KMS-11 (cell line): ENCODE measurements at regions not wholly inside any gene's neighbourhood (a gene's known extent, or its start where the extent isn't known, plus 50 kb on each side); places are given as distances from the start of the nearest gene placed in this dataset.

Experiments
- H2AFZ ChIP-seq: fragments of 200-600 bp; sonication (generic); 2 replicates; pipeline ENCODE4 v1.6.1; 2016; ENCODE audit warnings: antibody characterized with exemption, mixed run types, low read depth
- H3K27ac ChIP-seq: fragments of 200-600 bp; sonication (generic); 2 replicates; pipeline ENCODE4 v1.6.1; 2016; ENCODE audit warnings: mild to moderate bottlenecking, mixed run types
- H3K27me3 ChIP-seq: fragments of 200-600 bp; sonication (generic); 2 replicates; pipeline ENCODE4 v1.6.1; 2017; ENCODE audit warnings: mild to moderate bottlenecking, low read depth, mixed run types, moderate library complexity; ENCODE audit not compliant: insufficient read depth
- H3K36me3 ChIP-seq: fragments of 200-600 bp; sonication (generic); 2 replicates; pipeline ENCODE4 v1.6.1; 2017; ENCODE audit warnings: mild to moderate bottlenecking, mixed run types; ENCODE audit not compliant: insufficient read depth
- H3K4me1 ChIP-seq: fragments of 200-600 bp; sonication (generic); 2 replicates; pipeline ENCODE4 v1.6.1; 2016; ENCODE audit warnings: mild to moderate bottlenecking, low read depth, mixed run types; ENCODE audit not compliant: poor library complexity, severe bottlenecking
- H3K4me2 ChIP-seq: fragments of 200-600 bp; sonication (generic); 2 replicates; pipeline ENCODE4 v1.7.0; 2016; ENCODE audit warnings: mild to moderate bottlenecking, mixed run types
- H3K4me3 ChIP-seq: fragments of 200-600 bp; sonication (generic); IDR thresholded peaks from 2 replicates; pipeline ENCODE4 v1.6.1; 2017; ENCODE audit warnings: low read depth, low read length, mixed read lengths; ENCODE audit not compliant: insufficient read depth
- H3K79me2 ChIP-seq: fragments of 200-600 bp; sonication (generic); 2 replicates; pipeline ENCODE4 v1.6.1; 2016; ENCODE audit warnings: low read depth, mixed run types; ENCODE audit not compliant: insufficient read depth
- H3K9ac ChIP-seq: fragments of 200-600 bp; sonication (generic); 2 replicates; pipeline ENCODE4 v1.6.1; 2016; ENCODE audit warnings: mild to moderate bottlenecking, mixed run types
- H4K20me1 ChIP-seq: fragments of 200-600 bp; sonication (generic); 2 replicates; pipeline ENCODE4 v1.6.1; 2016; ENCODE audit warnings: mild to moderate bottlenecking, mixed run types; ENCODE audit not compliant: insufficient read depth
- TF ChIP-seq, protein P1 (sequence below): fragments of 200-600 bp; sonication (generic); conservative IDR thresholded peaks from 2 replicates; pipeline ENCODE4 v1.6.1; 2017; ENCODE audit warnings: low read depth, mild to moderate bottlenecking, antibody characterized with exemption, low read length, moderate library complexity, mixed read lengths

GRCh38 chr5:60161340-60161934, 267.9 kb upstream of the PDE4D start:
- TF ChIP-seq, protein P1, sequence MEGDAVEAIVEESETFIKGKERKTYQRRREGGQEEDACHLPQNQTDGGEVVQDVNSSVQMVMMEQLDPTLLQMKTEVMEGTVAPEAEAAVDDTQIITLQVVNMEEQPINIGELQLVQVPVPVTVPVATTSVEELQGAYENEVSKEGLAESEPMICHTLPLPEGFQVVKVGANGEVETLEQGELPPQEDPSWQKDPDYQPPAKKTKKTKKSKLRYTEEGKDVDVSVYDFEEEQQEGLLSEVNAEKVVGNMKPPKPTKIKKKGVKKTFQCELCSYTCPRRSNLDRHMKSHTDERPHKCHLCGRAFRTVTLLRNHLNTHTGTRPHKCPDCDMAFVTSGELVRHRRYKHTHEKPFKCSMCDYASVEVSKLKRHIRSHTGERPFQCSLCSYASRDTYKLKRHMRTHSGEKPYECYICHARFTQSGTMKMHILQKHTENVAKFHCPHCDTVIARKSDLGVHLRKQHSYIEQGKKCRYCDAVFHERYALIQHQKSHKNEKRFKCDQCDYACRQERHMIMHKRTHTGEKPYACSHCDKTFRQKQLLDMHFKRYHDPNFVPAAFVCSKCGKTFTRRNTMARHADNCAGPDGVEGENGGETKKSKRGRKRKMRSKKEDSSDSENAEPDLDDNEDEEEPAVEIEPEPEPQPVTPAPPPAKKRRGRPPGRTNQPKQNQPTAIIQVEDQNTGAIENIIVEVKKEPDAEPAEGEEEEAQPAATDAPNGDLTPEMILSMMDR, result peak; percentile 71

DNA sequence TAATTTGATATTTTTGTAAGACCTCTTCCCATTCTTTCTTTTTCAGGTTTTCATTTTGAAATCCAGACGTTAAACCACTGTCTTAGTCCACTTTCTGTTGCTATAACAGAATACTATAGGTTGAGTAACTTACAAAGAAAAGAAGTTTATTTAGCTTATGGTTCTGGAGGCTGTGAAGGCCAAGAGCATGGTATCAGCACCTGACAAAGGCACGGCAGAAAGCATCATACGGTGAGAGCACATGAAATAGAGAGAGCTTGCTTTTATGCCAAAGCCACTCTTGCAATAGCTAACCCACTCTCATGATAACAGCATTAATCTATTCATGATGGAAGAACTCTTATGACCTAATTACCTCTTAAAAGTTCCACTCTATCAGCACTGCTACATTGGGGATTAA, 255.6 kb upstream of the PDE4D start:
- no peak overlapping the region for H3K9ac ChIP-seq
- H3K27ac ChIP-seq, result no peak overlapping the region
- H3K79me2 ChIP-seq, result no peaks in the 10 kb centered on the region
- TF ChIP-seq, protein P1, result no peak
- no peaks in the 10 kb centered on the region for H4K20me1 ChIP-seq
- H3K36me3 ChIP-seq, result no peaks in the 10 kb centered on the region
- H3K27me3 ChIP-seq, result no peaks in the 10 kb centered on the region
- no peak overlapping the region for H2AFZ ChIP-seq
- no peak overlapping the region for H3K4me2 ChIP-seq
- no peak overlapping the region for H3K4me3 ChIP-seq
- no peaks in the 10 kb centered on the region for H3K4me1 ChIP-seq

More at GRCh38 chr5:60161340-60161934, 267.9 kb upstream of the PDE4D start:
- Histone ChIP-seq H3K36me3 (no peaks in the 10 kb centered on the region), H3K27me3 (no peaks in the 10 kb centered on the region), H3K4me2 (no peak overlapping the region), H2AFZ (peak overlapping the region; percentile 4; the same call in 1 of the 2 replicates), H4K20me1 (no peaks in the 10 kb centered on the region), H3K79me2 (no peaks in the 10 kb centered on the region), H3K4me3 (no peak overlapping the region), H3K4me1 (no peaks in the 10 kb centered on the region), H3K9ac (no peak overlapping the region), H3K27ac (no peak overlapping the region)

DNA sequence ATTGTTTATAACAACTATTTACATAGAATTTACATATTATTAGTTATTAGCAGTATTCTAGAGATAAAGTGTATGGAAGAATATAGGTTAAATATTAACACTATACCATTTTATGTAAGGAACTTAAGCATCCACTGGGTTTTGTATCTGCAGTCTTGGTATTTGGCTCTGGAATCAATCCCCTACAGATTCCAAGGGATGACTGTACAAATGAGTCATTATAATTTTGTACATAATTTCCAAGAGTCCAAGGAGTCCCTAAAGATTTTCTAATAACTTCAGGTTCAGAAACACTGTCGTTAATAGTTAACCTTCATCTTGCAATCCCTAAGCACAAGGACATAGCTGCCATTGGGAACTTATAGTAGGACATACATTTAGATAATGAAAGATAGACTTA, 254.8 kb upstream of the PDE4D start:
- H3K9ac ChIP-seq, result no peak overlapping the region
- TF ChIP-seq, protein P1, result no peak
- no peak overlapping the region for H3K27ac ChIP-seq
- H3K4me1 ChIP-seq, result no peaks in the 10 kb centered on the region
- H2AFZ ChIP-seq, result no peak overlapping the region
- H3K4me3 ChIP-seq, result no peak overlapping the region
- H3K4me2 ChIP-seq, result no peak overlapping the region
- no peaks in the 10 kb centered on the region for H4K20me1 ChIP-seq
- no peaks in the 10 kb centered on the region for H3K27me3 ChIP-seq
- no peaks in the 10 kb centered on the region for H3K79me2 ChIP-seq
- H3K36me3 ChIP-seq, result no peaks in the 10 kb centered on the region

- Histone ChIP-seq H3K4me3 (no peak overlapping the region), H3K79me2 (no peaks in the 10 kb centered on the region), H3K9ac (no peak overlapping the region), H2AFZ (no peak overlapping the region), H4K20me1 (no peaks in the 10 kb centered on the region), H3K36me3 (no peaks in the 10 kb centered on the region), H3K27me3 (no peaks in the 10 kb centered on the region), H3K27ac (no peak overlapping the region), H3K4me1 (no peaks in the 10 kb centered on the region), H3K4me2 (no peak overlapping the region)
- TF ChIP-seq, protein P1, result no peak
These were observed 254.3 kb upstream of the PDE4D start for GRCh38 chr5:60147791-60148190.
